PFSK-1 (cell line): ENCODE measurements at regions not wholly inside any gene's neighbourhood (a gene's known extent, or its start where the extent isn't known, plus 50 kb on each side); places are given as distances from the start of the nearest gene placed in this dataset.

Experiments used
- FOXP2 ChIP-seq: optimal IDR thresholded peaks from 2 replicates; pipeline ENCODE3; 2011; ENCODE audit warnings: borderline replicate concordance, control low read depth, inconsistent platforms; ENCODE audit not compliant: insufficient read depth; ENCODE audit errors: extremely low read length, extremely low read depth
- POLR2AphosphoS5 ChIP-seq: IDR thresholded peaks from 2 replicates; pipeline ENCODE4 v1.6.1; 2012; ENCODE audit warnings: low read depth, mild to moderate bottlenecking, control low read depth, low read length, moderate library complexity
- REST ChIP-seq, 2 experiments: IDR thresholded peaks; 2 replicates each; pipeline versions ENCODE4 v1.6.1 to v1.8.0; 2011 to 2012; ENCODE audit warnings: low read depth in 2 of 2, low read length in 2 of 2, control low read depth in 1 of 2, inconsistent platforms in 1 of 2, mild to moderate bottlenecking in 1 of 2, moderate library complexity in 1 of 2; ENCODE audit not compliant: insufficient read depth in 1 of 2
- SIN3A ChIP-seq: IDR thresholded peaks from 2 replicates; pipeline ENCODE4 v1.6.1; 2012; ENCODE audit warnings: mild to moderate bottlenecking, low read length, moderate library complexity, borderline replicate concordance; ENCODE audit not compliant: insufficient read depth
- TAF1 ChIP-seq: IDR thresholded peaks from 2 replicates; pipeline ENCODE4 v1.6.1; 2012; ENCODE audit warnings: low read length, control low read depth, borderline replicate concordance; ENCODE audit not compliant: insufficient read depth

GRCh38 chr2:17085546-17086202, 420.0 kb upstream of the CYRIA start:
- TF ChIP-seq REST (IDR thresholded peaks at IDR 0.05; ENCODE audit: insufficient read depth in 1 of 2, low read depth in 2 of 2, low read length in 2 of 2), result no peak
- TF ChIP-seq SIN3A, result no peak
- TF ChIP-seq FOXP2, result no peak
- no peak for TF ChIP-seq POLR2AphosphoS5
- no peak for TF ChIP-seq TAF1
